ENCODE measurements at regions not wholly inside any gene's neighbourhood (a gene's known extent, or its start where the extent isn't known, plus 50 kb on each side); places are given as distances from the start of the nearest gene placed in this dataset.

GRCh38 chr4:106594291-106594952 lies 225.8 kb upstream of the GIMD1 start:
- Histone ChIP-seq H3K27me3 (peaks cover 4% of the 10 kb centered on the region), H3K9me3 (no peaks in the 10 kb centered on the region), H3K4me1 (no peaks in the 10 kb centered on the region), H3K27ac (no peak overlapping the region), H3K4me3 (no peak overlapping the region), H3K36me3 (no peaks in the 10 kb centered on the region)
- TF ChIP-seq CTCF (IDR thresholded peaks at IDR 0.05): no peak
- ATAC-seq: no peak
- intact Hi-C loops (cut with DNase I): no loop called here
- no peak for DNase-seq

GRCh38 chr4:106588891-106589290 lies 220.3 kb upstream of the GIMD1 start:
- TF ChIP-seq CTCF (IDR thresholded peaks at IDR 0.05): no peak
- no peak for ATAC-seq
- intact Hi-C loops (cut with DNase I): no loop called here

GRCh38 chr4:106587558-106587957 lies 219.0 kb upstream of the GIMD1 start:
- Histone ChIP-seq H3K27ac (no peak overlapping the region), H3K4me3 (no peak overlapping the region), H3K27me3 (peaks cover 4% of the 10 kb centered on the region), H3K9me3 (no peaks in the 10 kb centered on the region), H3K4me1 (no peaks in the 10 kb centered on the region), H3K36me3 (no peaks in the 10 kb centered on the region)
- ATAC-seq: no peak
- no peak for DNase-seq
- TF ChIP-seq CTCF (IDR thresholded peaks at IDR 0.05): no peak
- intact Hi-C loops (cut with DNase I): no loop called here

More at GRCh38 chr4:106588891-106589290, 220.3 kb upstream of the GIMD1 start:
- no peaks in the 10 kb centered on the region for H3K36me3 ChIP-seq
- H3K4me3 ChIP-seq: no peak overlapping the region
- no peak overlapping the region for H3K27ac ChIP-seq
- H3K27me3 ChIP-seq: peaks cover 4% of the 10 kb centered on the region
- no peaks in the 10 kb centered on the region for H3K9me3 ChIP-seq
- DNase-seq: no peak
- no peaks in the 10 kb centered on the region for H3K4me1 ChIP-seq

GRCh38 chr4:106585915-106586349 lies 217.4 kb upstream of the GIMD1 start:
- H3K27ac ChIP-seq: no peak overlapping the region
- H3K4me3 ChIP-seq: no peak overlapping the region
- no peaks in the 10 kb centered on the region for H3K36me3 ChIP-seq
- peaks cover 2% of the 10 kb centered on the region for H3K27me3 ChIP-seq
- ATAC-seq (no peak), DNase-seq (no peak)
- H3K9me3 ChIP-seq: no peaks in the 10 kb centered on the region
- H3K4me1 ChIP-seq: no peaks in the 10 kb centered on the region
- no peak for TF ChIP-seq CTCF (IDR thresholded peaks at IDR 0.05)
- intact Hi-C loops (cut with DNase I): no loop called here

GRCh38 chr4:106584337-106584989 lies 215.9 kb upstream of the GIMD1 start:
- ATAC-seq (no peak), DNase-seq (no peak)
- Histone ChIP-seq H3K27ac (no peak overlapping the region), H3K9me3 (no peaks in the 10 kb centered on the region), H3K4me3 (no peak overlapping the region), H3K36me3 (no peaks in the 10 kb centered on the region), H3K27me3 (no peaks in the 10 kb centered on the region), H3K4me1 (no peaks in the 10 kb centered on the region)
- intact Hi-C loops (cut with DNase I): no loop called here
- no peak for TF ChIP-seq CTCF (IDR thresholded peaks at IDR 0.05)

All from upper lobe of right lung (tissue), 1 donor.